ENCODE measurements at regions not wholly inside any gene's neighbourhood (a gene's known extent, or its start where the extent isn't known, plus 50 kb on each side); places are given as distances from the start of the nearest gene placed in this dataset.

GRCh38 chr1:206415942-206416341 lies 54.3 kb upstream of the IKBKE start:
- no peak for DNase-seq

GRCh38 chr1:206417774-206418614 lies 52.3 kb upstream of the IKBKE start:
- DNase-seq, result no peak

GRCh38 chr1:206419250-206419649 lies 51.0 kb upstream of the IKBKE start:
- peak; percentile 14 for DNase-seq

GRCh38 chr1:206419783-206420182 lies 50.5 kb upstream of the IKBKE start:
- no peak for DNase-seq

GRCh38 chr1:206420471-206420870 lies 49.8 kb upstream of the IKBKE start:
- no peak for DNase-seq

Measured in hematopoietic multipotent progenitor cell treated with erythropoietin and hydrocortisone succinate and interleukin-3 and kit ligand, for 4 days (in vitro differentiated cells).